GM18499 (cell line): ENCODE measurements at regions not wholly inside any gene's neighbourhood (a gene's known extent, or its start where the extent isn't known, plus 50 kb on each side); places are given as distances from the start of the nearest gene placed in this dataset.

Experiments
- ATAC-seq: cut with Tn5 transposase; IDR thresholded peaks from one replicate; pipeline ENCODE4 v1.9.1; 2021; ENCODE audit warnings: moderate number of reproducible peaks; ENCODE audit not compliant: insufficient read depth, unreplicated experiment

GRCh38 chr6:164151161-164152120 is 736.9 kb downstream of the QKI start:
- ATAC-seq: no peak

- no peak for ATAC-seq
Measured at GRCh38 chr6:164150232-164150631, 735.7 kb downstream of the QKI start.

- no peak for ATAC-seq
Measured at GRCh38 chr6:164148788-164149187, 734.3 kb downstream of the QKI start.

GRCh38 chr6:164144316-164144715 is 729.8 kb downstream of the QKI start:
- ATAC-seq: no peak

- no peak for ATAC-seq
Measured at GRCh38 chr6:164142322-164142721, 727.8 kb downstream of the QKI start.

- no peak for ATAC-seq
Measured at GRCh38 chr6:164135511-164136132, 721.1 kb downstream of the QKI start.

GRCh38 chr6:164133095-164133494 is 718.6 kb downstream of the QKI start:
- no peak for ATAC-seq

GRCh38 chr6:164130585-164130984 is 716.1 kb downstream of the QKI start:
- ATAC-seq: no peak

- ATAC-seq: no peak
Measured at GRCh38 chr6:164130151-164130550, 715.6 kb downstream of the QKI start.

GRCh38 chr6:164129218-164129617 is 714.7 kb downstream of the QKI start:
- ATAC-seq: no peak

GRCh38 chr6:164128101-164128500 is 713.6 kb downstream of the QKI start:
- ATAC-seq: no peak

- no peak for ATAC-seq
Measured at GRCh38 chr6:164124986-164125385, 710.5 kb downstream of the QKI start.

GRCh38 chr6:164124473-164124872 is 710.0 kb downstream of the QKI start:
- no peak for ATAC-seq

- no peak for ATAC-seq
Measured at GRCh38 chr6:164122109-164122508, 707.6 kb downstream of the QKI start.

- no peak for ATAC-seq
Measured at GRCh38 chr6:164121527-164121926, 707.0 kb downstream of the QKI start.

GRCh38 chr6:164114651-164115050 is 700.1 kb downstream of the QKI start:
- ATAC-seq: no peak

GRCh38 chr6:164114051-164114450 is 699.5 kb downstream of the QKI start:
- ATAC-seq: no peak

- ATAC-seq: no peak
Measured at GRCh38 chr6:164113637-164114036, 699.1 kb downstream of the QKI start.

GRCh38 chr6:164109770-164110140 is 695.2 kb downstream of the QKI start:
- ATAC-seq: no peak

GRCh38 chr6:164108869-164109769 is 694.6 kb downstream of the QKI start:
- no peak for ATAC-seq

GRCh38 chr6:164108092-164108491 is 693.6 kb downstream of the QKI start:
- ATAC-seq: no peak
